ENCODE measurements at regions not wholly inside any gene's neighbourhood (a gene's known extent, or its start where the extent isn't known, plus 50 kb on each side); places are given as distances from the start of the nearest gene placed in this dataset.

GRCh38 chr1:43073490-43074230 lies 98.4 kb downstream of the EBNA1BP2 start (continued):
- TF ChIP-seq TEAD4 (IDR thresholded peaks at IDR 0.05; ENCODE audit: borderline replicate concordance, insufficient read depth) (no peak), RFX5 (IDR thresholded peaks at IDR 0.05; ENCODE audit: low read length) (no peak), NRF1 (IDR thresholded peaks at IDR 0.05; ENCODE audit: low read depth, low read length) (no peak), GABPA (IDR thresholded peaks at IDR 0.05; ENCODE audit: low read depth) (no peak), SMC3 (IDR thresholded peaks at IDR 0.05; ENCODE audit: low read depth, low read length) (peak; percentile 100), TAF1 (IDR thresholded peaks at IDR 0.05; ENCODE audit: borderline replicate concordance, low read depth, low read length) (no peak), YY1 (IDR thresholded peaks at IDR 0.05; ENCODE audit: low read depth) (no peak), ELF1 (IDR thresholded peaks at IDR 0.05) (no peak), MXI1 (IDR thresholded peaks at IDR 0.05; ENCODE audit: low read depth, low read length) (no peak), MAX (IDR thresholded peaks at IDR 0.05; ENCODE audit: low read depth) (no peak)
- TF ChIP-seq, protein P1, sequence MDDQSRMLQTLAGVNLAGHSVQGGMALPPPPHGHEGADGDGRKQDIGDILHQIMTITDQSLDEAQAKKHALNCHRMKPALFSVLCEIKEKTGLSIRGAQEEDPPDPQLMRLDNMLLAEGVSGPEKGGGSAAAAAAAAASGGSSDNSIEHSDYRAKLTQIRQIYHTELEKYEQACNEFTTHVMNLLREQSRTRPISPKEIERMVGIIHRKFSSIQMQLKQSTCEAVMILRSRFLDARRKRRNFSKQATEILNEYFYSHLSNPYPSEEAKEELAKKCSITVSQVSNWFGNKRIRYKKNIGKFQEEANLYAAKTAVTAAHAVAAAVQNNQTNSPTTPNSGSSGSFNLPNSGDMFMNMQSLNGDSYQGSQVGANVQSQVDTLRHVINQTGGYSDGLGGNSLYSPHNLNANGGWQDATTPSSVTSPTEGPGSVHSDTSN (IDR thresholded peaks at IDR 0.05) = no peak
- TF ChIP-seq, protein P2, sequence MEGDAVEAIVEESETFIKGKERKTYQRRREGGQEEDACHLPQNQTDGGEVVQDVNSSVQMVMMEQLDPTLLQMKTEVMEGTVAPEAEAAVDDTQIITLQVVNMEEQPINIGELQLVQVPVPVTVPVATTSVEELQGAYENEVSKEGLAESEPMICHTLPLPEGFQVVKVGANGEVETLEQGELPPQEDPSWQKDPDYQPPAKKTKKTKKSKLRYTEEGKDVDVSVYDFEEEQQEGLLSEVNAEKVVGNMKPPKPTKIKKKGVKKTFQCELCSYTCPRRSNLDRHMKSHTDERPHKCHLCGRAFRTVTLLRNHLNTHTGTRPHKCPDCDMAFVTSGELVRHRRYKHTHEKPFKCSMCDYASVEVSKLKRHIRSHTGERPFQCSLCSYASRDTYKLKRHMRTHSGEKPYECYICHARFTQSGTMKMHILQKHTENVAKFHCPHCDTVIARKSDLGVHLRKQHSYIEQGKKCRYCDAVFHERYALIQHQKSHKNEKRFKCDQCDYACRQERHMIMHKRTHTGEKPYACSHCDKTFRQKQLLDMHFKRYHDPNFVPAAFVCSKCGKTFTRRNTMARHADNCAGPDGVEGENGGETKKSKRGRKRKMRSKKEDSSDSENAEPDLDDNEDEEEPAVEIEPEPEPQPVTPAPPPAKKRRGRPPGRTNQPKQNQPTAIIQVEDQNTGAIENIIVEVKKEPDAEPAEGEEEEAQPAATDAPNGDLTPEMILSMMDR (IDR thresholded peaks at IDR 0.05) = peak; percentile 82

DNA sequence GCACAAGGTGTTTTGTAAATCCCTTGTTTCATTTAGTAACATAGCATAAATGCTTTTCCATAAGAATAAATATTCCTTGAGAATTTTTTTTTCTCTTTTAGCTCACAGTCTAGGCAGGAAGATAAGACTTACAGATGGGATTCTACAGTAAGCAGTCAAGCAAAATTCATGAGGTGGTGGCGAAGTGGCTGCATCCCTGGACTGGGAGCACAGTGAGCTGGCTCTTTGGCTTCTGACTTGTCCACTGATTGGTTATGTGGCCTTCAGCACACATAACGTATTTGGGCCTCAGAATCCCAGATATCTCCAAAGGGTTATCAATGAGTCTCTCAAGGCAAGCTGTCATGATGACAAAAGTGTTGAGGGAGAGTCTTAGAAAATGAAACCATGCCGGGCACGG lies 99.8 kb downstream of the EBNA1BP2 start:
- Histone ChIP-seq H3K9me3 (no peaks in the 10 kb centered on the region), H3F3A (replicated peaks; ENCODE audit: insufficient read depth) (no peaks in the 10 kb centered on the region), H3K9ac (no peak overlapping the region), H3K4me1 (ENCODE audit: control insufficient read depth in 1 of 2, insufficient read depth in 2 of 2, low read depth in 1 of 2, low read length in 1 of 2) (peaks cover 0 to 14% of the 10 kb centered on the region in 2 experiments; a peak in 1 of 4 replicates), H3K27ac (ENCODE audit: low read depth in 2 of 2, low read length in 1 of 2) (no peak overlapping the region), H4K20me1 (ENCODE audit: insufficient read depth) (no peaks in the 10 kb centered on the region), H3K4me3 (ENCODE audit: low read depth in 2 of 2, low read length in 1 of 2) (no peak overlapping the region), H3K9me2 (no peaks in the 10 kb centered on the region), H3K79me2 (ENCODE audit: insufficient read depth) (no peaks in the 10 kb centered on the region), H3K27me3 (ENCODE audit: insufficient read depth) (no peaks in the 10 kb centered on the region), H3K36me3 (replicated peaks in 1 of 2; ENCODE audit: control insufficient read depth in 1 of 2, insufficient read depth in 2 of 2, low read length in 1 of 2) (no peaks in the 10 kb centered on the region), H2AFZ (ENCODE audit: low read depth) (no peak overlapping the region), H3K4me2 (no peak overlapping the region)
- WGBS (ENCODE audit: low lambda C conversion rate) = 88% methylated on average over 4 of the region's 4 CpGs
- DNase-seq = no peak
- CTCF ChIA-PET = interaction anchor here (0.6 to 18.4 kb wide), 17 partner anchors 12 to 294 kb away, joined by 4 to 607 read pairs (median 16); partner anchors contain the start of gene ZNF691
- POLR2A ChIA-PET = interaction anchor here (3.1 kb wide), 1 partner anchor 149 kb away, joined by 22 read pairs; no protein-coding TSS in a partner anchor
- no peak for TF ChIP-seq RFX5 (IDR thresholded peaks at IDR 0.05; ENCODE audit: low read length)
- no peak for TF ChIP-seq FOXJ3 (CRISPR knock-in tag; IDR thresholded peaks at IDR 0.05)
- no peak for TF ChIP-seq FOSL2 (IDR thresholded peaks at IDR 0.05; ENCODE audit: borderline replicate concordance, low read depth)
- no peak for TF ChIP-seq MXI1 (IDR thresholded peaks at IDR 0.05; ENCODE audit: low read depth, low read length)
- TF ChIP-seq, protein P1 (IDR thresholded peaks at IDR 0.05) = no peak
- no peak for TF ChIP-seq SIN3A (IDR thresholded peaks at IDR 0.05; ENCODE audit: borderline replicate concordance, low read depth, low read length)
- TF ChIP-seq RXRA (IDR thresholded peaks at IDR 0.05; ENCODE audit: borderline replicate concordance, low read depth) = no peak
- no peak for TF ChIP-seq SMC3 (IDR thresholded peaks at IDR 0.05; ENCODE audit: low read depth, low read length)
- TF ChIP-seq, protein P3, sequence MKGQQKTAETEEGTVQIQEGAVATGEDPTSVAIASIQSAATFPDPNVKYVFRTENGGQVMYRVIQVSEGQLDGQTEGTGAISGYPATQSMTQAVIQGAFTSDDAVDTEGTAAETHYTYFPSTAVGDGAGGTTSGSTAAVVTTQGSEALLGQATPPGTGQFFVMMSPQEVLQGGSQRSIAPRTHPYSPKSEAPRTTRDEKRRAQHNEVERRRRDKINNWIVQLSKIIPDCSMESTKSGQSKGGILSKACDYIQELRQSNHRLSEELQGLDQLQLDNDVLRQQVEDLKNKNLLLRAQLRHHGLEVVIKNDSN (IDR thresholded peaks at IDR 0.05; ENCODE audit: borderline replicate concordance, low read depth) = no peak
- TF ChIP-seq, protein P4, sequence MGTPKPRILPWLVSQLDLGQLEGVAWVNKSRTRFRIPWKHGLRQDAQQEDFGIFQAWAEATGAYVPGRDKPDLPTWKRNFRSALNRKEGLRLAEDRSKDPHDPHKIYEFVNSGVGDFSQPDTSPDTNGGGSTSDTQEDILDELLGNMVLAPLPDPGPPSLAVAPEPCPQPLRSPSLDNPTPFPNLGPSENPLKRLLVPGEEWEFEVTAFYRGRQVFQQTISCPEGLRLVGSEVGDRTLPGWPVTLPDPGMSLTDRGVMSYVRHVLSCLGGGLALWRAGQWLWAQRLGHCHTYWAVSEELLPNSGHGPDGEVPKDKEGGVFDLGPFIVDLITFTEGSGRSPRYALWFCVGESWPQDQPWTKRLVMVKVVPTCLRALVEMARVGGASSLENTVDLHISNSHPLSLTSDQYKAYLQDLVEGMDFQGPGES (IDR thresholded peaks at IDR 0.05; ENCODE audit: low read depth, low read length) = no peak
- TF ChIP-seq, protein P2 (IDR thresholded peaks at IDR 0.05) = no peak
- TF ChIP-seq USF2 (IDR thresholded peaks at IDR 0.05; ENCODE audit: borderline replicate concordance, low read depth, low read length) = no peak
- no peak for TF ChIP-seq TAF1 (IDR thresholded peaks at IDR 0.05; ENCODE audit: borderline replicate concordance, low read depth, low read length)

Measured in SK-N-SH (cell line).